Ascending aorta (tissue), 2 donors: ENCODE measurements at regions not wholly inside any gene's neighbourhood (a gene's known extent, or its start where the extent isn't known, plus 50 kb on each side); places are given as distances from the start of the nearest gene placed in this dataset.

Source experiments
- DNase-seq, 2 donors: peaks; one replicate each; pipeline ENCODE4 v3.0.0-alpha.2; 2019; ENCODE audit warnings: low spot score in 2 of 2
- H3K27ac ChIP-seq, 2 donors: fragments of 200-600 bp; sonication (generic); one replicate each; pipeline ENCODE4 v1.5.1; 2016 to 2017; ENCODE audit warnings: mild to moderate bottlenecking in 1 of 2
- H3K27me3 ChIP-seq: fragments of 200-600 bp; sonication (generic); one replicate; pipeline ENCODE4 v1.5.1; 2017
- H3K36me3 ChIP-seq, 2 donors: fragments of 200-600 bp; sonication (generic); one replicate each; pipeline ENCODE4 v1.5.1; 2016
- H3K4me1 ChIP-seq, 2 donors: fragments of 200-600 bp; sonication (generic); one replicate each; pipeline ENCODE4 v1.5.1; 2016 to 2017; ENCODE audit warnings: mild to moderate bottlenecking in 1 of 2
- H3K4me3 ChIP-seq, 2 donors: fragments of 200-600 bp; sonication (generic); one replicate each; pipeline ENCODE4 v1.5.1; 2016 to 2017; ENCODE audit warnings: mild to moderate bottlenecking in 1 of 2
- H3K9me3 ChIP-seq, 2 donors: fragments of 200-600 bp; sonication (generic); one replicate each; pipeline ENCODE4 v1.5.1; 2016
- CTCF ChIP-seq, 3 experiments: fragments of 200-600 bp in 2 of 3; fragments of 450-650 bp in 1 of 3; sonication (generic) in 2 of 3; IDR thresholded peaks; one replicate each; pipeline ENCODE4 v1.5.1; 2016 to 2019; ENCODE audit warnings: antibody characterized with exemption in 3 of 3, mild to moderate bottlenecking in 1 of 3, moderate library complexity in 1 of 3
- intact Hi-C: fragments of 100-400 bp; cut with DNase I; formaldehyde crosslinking; loops from one replicate; pipeline ENCODE4 v1.15.1; 2023

DNA sequence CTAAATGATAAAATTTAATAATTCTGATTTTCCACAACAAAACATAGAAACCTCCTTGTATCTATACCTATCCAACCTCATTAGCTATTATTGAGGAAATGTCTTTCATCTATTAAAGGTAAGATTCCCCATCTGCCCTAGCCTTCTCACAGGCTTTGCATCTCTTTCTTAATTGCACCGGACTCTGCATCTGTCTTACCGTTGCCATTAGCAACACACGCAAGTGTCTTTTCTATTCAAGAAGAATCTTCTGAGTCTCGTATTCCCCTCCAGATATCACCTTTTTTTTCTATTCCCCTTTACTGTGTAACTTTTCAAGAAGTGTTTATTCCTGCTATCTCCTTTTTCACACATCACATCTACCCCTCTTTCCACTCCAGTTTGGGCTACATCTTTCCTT lies 500.0 kb downstream of the NOVA1 start:
- DNase-seq = no peak
- H3K4me1 ChIP-seq = no peaks in the 10 kb centered on the region
- TF ChIP-seq CTCF (IDR thresholded peaks at IDR 0.05) = no peak
- H3K27me3 ChIP-seq = no peaks in the 10 kb centered on the region
- no peak overlapping the region for H3K27ac ChIP-seq
- H3K36me3 ChIP-seq = no peaks in the 10 kb centered on the region
- no peaks in the 10 kb centered on the region for H3K9me3 ChIP-seq
- H3K4me3 ChIP-seq = no peak overlapping the region
- intact Hi-C loops = no loop called here

GRCh38 chr14:26088275-26088674 lies 509.6 kb downstream of the NOVA1 start:
- no peaks in the 10 kb centered on the region for H3K36me3 ChIP-seq
- DNase-seq = no peak
- no peak for TF ChIP-seq CTCF (IDR thresholded peaks at IDR 0.05)
- H3K27ac ChIP-seq = no peak overlapping the region
- H3K27me3 ChIP-seq = no peaks in the 10 kb centered on the region
- H3K4me1 ChIP-seq = no peaks in the 10 kb centered on the region
- intact Hi-C loops = no loop called here
- H3K9me3 ChIP-seq = no peaks in the 10 kb centered on the region
- no peak overlapping the region for H3K4me3 ChIP-seq

DNA sequence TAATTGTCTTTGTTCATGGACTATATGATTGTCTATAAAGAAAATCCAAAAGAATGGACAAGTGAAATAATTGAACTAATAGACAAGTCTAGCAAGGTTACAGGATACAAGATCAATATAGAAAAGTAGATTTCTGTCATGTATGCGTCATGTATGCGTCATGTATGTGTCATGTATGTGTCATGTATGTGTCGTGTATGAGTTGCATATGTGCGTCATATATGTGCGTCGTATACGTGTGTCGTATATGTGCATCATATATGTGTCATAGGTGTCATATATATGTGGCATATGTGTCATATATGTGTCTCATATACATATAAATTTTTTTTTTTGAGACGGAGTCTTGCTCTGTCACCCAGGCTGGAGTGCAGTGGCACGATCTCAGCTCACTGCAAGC lies 516.8 kb downstream of the NOVA1 start:
- no peak for DNase-seq
- intact Hi-C loops = no loop called here
- no peaks in the 10 kb centered on the region for H3K36me3 ChIP-seq
- H3K27me3 ChIP-seq = no peaks in the 10 kb centered on the region
- H3K9me3 ChIP-seq = no peaks in the 10 kb centered on the region
- H3K27ac ChIP-seq = no peak overlapping the region
- TF ChIP-seq CTCF (IDR thresholded peaks at IDR 0.05) = no peak
- H3K4me3 ChIP-seq = no peak overlapping the region
- no peaks in the 10 kb centered on the region for H3K4me1 ChIP-seq

- no peak overlapping the region for H3K27ac ChIP-seq
- no peaks in the 10 kb centered on the region for H3K36me3 ChIP-seq
- TF ChIP-seq CTCF (IDR thresholded peaks at IDR 0.05) = no peak
- H3K4me3 ChIP-seq = no peak overlapping the region
- intact Hi-C loops = no loop called here
- no peak for DNase-seq
- H3K9me3 ChIP-seq = no peaks in the 10 kb centered on the region
- H3K4me1 ChIP-seq = no peaks in the 10 kb centered on the region
- H3K27me3 ChIP-seq = no peaks in the 10 kb centered on the region
Observed at GRCh38 chr14:26078561-26078960, 519.3 kb downstream of the NOVA1 start.

GRCh38 chr14:26074892-26075291 lies 522.9 kb downstream of the NOVA1 start:
- Histone ChIP-seq H3K27me3 (no peaks in the 10 kb centered on the region), H3K9me3 (no peaks in the 10 kb centered on the region), H3K27ac (no peak overlapping the region), H3K4me3 (no peak overlapping the region), H3K36me3 (no peaks in the 10 kb centered on the region), H3K4me1 (no peaks in the 10 kb centered on the region)
- no peak for DNase-seq
- no peak for TF ChIP-seq CTCF (IDR thresholded peaks at IDR 0.05)
- intact Hi-C loops = no loop called here

- intact Hi-C loops = no loop called here
- H3K4me3 ChIP-seq = no peak overlapping the region
- TF ChIP-seq CTCF (IDR thresholded peaks at IDR 0.05) = no peak
- H3K27ac ChIP-seq = no peak overlapping the region
- no peak for DNase-seq
- no peaks in the 10 kb centered on the region for H3K9me3 ChIP-seq
- no peaks in the 10 kb centered on the region for H3K36me3 ChIP-seq
- H3K27me3 ChIP-seq = no peaks in the 10 kb centered on the region
- H3K4me1 ChIP-seq = no peaks in the 10 kb centered on the region
Observed at GRCh38 chr14:26070443-26070842, 527.4 kb downstream of the NOVA1 start.
